ENCODE measurements at regions not wholly inside any gene's neighbourhood (a gene's known extent, or its start where the extent isn't known, plus 50 kb on each side); places are given as distances from the start of the nearest gene placed in this dataset.

- TF ChIP-seq CTCF (tag by site-specific recombination; IDR thresholded peaks at IDR 0.05) (no peak), ATF2 (tag by site-specific recombination; IDR thresholded peaks at IDR 0.05; ENCODE audit: low read depth) (no peak), ZFP69B (tag by site-specific recombination; IDR thresholded peaks at IDR 0.05) (no peak), BCL11A (tag by site-specific recombination; IDR thresholded peaks at IDR 0.05; ENCODE audit: low read depth) (no peak), ZNF274 (IDR thresholded peaks at IDR 0.05; ENCODE audit: low read length) (no peak), ZNF274 (tag by site-specific recombination; IDR thresholded peaks at IDR 0.05; ENCODE audit: borderline replicate concordance) (no peak), ZNF692 (tag by site-specific recombination; IDR thresholded peaks at IDR 0.05) (no peak), ZNF2 (tag by site-specific recombination; IDR thresholded peaks at IDR 0.05) (no peak)
These were observed 517.5 kb downstream of the AGTPBP1 start for GRCh38 chr9:85224301-85224700.
